Embryonic facial prominence (tissue), 1 donor: ENCODE measurements at regions not wholly inside any gene's neighbourhood (a gene's known extent, or its start where the extent isn't known, plus 50 kb on each side); places are given as distances from the start of the nearest gene placed in this dataset.
"Not testable (repeated sequence)": the region's sequence is repeated elsewhere in the genome, so short reads cannot be mapped to it uniquely, and the experiment has no call there.

Source experiments
- DNase-seq: peaks from one replicate; pipeline ENCODE4 v3.0.0-alpha.2; 2016; ENCODE audit errors: extremely low spot score

DNA sequence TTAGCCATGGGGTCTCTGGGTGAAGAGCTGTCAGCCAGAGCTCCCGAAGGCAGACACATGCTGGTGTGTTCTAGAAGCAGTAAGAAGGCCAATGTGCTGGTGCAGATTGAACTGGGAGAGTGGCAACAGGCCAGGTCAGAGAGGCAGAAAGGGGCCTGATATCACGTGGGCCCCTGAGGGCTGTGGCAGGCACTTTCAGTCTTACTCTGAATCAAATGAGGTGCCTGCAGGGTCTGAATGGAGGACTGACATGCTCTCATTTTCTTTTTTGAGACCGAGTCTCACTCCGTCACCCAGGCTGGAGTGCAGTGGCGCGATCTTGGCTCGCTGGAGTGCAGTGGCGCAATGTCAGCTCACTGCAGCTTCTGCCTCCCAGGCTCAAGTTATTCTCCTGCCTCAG, 293.8 kb downstream of the ABCC12 start:
- DNase-seq, result no peak

DNA sequence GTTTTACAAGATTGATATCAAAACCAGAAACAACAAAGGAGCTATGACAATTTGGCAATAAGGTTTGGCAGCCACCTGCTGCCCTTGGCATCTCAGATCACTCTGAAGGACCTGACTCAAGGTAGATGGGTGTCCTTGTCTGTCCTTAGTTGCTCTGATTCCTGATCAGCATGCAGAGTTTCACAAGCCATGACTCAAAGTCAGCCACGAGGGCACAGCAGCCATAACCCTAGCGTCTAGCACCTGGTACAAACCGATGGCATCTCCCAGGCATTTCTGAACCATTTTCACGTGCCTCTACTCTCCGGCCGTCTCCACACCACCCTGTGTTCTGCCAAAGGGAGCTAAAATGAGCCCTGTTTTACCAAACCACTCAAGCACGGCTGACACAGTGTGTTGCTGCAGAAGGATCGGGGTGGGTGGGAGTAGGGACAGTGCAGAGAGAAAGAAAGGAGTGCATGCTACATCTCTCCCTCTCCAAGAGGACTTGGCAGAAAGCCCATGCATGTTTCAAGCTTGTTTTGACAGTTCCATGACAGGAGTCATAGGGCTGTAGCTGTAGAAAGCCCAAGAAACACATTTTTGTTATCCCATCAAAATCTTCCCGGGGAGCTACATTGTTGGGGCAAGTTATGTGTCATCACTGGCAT, 297.3 kb downstream of the ABCC12 start:
- no peak for DNase-seq

DNA sequence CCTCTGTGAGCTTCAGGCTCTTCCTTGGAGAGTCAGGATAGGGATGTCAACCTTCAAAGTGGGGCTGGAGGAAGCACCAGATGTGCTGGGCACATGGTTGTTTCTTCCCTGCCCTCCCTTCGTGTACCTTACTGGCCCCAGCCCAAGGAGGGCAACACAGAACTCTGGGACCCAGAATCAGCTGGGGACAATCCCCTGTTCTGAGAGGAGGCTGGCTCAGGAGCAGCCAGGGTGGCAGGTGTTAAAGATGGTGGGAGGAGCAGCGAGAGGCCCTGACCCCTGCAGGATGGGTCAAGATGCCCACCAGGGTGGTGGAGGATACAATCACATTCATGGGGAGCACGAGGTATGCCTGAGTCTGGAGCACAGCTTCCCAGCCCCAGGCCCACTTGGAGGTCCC, 300.4 kb downstream of the ABCC12 start:
- DNase-seq, result no peak

DNA sequence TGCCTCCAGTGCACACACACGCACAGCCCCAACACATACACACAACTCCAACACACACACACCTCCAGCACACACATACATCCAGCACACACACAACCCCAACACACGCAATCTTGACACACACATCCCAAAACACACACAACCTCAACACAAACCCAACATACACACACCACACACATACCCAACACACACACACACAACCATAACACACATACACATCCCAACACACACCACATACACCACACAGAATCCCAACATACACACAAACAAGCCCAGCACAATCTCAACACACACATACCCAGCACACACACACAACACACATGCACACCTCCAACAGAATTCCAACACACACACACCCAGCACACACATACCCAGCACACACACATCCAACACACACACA, 301.1 kb downstream of the ABCC12 start:
- no peak for DNase-seq

DNA sequence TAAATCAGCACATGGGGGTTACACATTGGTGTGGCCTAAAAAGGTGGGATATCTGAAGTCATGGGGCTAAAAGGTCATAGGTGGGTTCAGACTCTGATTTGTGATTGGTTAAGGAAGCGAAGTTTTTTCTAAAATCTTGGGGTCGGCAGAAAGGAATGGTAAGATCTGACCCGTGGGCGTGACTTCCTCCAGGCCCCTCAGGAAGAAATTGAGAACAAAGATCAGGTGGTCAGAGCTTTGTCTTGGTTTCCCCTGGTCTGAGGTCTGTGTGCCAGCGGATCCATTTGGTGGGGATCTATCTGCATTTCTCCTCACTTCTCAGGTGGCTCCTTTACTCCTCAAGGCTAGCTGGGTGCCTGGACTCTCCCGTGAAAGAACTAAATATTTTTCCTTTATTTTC, 302.8 kb downstream of the ABCC12 start:
- DNase-seq, result no peak

DNA sequence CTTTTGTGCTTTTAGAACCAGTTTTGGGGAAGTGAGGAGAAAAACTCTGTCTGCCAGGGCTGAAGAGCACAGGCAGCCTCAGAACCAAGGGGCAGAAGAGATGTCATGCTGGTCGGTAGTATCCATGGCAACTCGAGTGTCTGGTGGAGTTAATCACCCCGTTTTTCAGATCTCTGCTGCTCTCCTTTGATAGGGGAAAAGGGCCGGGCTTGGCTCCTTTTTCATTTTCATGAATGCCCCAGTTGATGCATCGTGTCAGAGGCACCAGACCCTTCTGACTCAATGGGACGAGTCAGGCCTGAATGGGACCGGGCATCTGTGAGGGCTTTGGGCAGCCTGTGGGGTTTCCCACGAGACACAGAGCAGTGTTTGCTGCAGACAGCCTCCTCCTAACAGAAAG, 304.6 kb downstream of the ABCC12 start:
- DNase-seq, result no peak

DNA sequence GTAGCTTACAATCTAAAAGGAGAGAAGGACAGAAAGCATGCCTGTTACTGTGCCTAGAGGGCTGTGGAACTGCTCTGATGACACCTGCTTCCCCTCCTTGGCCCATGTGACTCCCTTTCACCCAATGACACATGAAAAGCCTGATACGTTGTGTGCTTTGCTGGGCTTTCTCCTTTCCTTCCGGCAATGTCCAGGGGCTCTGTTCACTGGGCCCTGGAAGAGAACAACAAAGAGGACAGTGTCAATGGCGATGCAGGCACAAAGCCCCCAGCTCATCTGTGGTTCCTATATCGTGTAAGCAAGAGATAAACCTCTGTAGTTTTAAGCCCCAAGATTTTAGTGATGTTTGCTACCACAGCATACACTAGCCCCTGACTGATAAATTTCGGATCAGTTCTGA, 306.1 kb downstream of the ABCC12 start:
- DNase-seq, result no peak

DNA sequence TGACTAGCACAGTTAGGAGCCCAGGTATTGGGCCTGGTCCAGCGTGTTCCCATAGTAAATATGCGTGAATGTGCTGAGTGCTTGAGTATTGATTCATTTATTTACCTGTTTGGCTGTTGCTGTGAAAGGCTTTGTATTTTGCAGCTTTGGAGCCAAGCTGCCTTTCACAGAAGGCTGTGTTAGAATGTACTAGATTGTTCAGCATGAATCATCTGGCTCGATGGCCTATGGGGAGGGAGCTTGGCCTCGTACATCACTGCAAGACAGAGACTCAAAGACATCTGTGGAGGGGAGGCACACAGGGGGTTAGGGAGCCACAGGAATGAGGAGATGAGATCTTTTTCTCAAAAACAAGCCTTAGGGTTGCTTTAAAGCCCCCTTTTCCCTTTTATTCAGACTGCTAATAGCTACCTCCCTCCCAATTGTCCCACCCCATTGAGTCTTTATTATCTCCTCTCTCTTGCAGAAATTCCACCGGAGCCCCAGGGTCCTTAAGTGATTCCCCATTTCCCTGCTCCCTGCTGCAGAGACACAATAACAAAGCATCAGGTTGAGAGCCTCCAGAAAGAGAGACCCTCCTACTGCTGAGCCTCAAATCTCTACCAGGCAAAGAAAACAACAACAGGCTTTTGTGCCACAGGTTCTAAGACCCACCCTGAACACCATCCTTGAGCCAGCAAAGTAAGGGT, 307.2 kb downstream of the ABCC12 start:
- no peak for DNase-seq

DNA sequence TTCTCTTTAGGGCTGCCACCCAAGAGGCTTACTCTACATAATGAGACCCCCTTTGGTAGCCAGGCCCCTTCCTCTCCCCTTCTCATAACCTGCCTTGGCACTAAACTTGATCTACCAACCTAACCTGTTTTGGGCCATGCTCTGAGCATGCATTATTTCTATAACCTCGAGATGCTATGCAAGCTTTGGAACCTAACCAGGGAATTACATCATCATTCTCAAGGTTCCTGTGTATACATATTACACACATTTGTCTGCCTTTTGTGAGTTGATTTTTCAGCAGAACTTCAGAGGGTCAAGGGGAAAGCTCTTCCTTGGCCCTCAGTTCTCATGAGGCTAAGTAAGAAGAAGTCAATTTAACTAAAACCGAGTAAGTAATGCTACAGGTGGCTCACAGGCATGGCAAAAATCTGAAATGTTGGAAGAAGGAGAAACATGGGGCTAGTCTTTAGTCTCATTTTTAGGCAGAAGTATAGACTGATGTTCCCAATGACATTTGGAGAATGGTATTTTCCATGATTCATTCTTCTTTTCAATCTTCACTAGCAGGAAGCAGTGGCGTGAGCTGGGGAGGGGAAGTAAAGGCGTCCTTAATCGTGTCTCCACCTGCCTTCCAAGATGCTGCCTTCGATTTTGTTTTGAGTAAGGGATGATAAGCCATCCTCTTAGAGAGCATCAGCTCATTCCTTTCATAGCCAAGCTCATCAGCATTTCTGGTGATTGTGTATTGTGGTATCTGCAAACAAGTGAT, 308.4 kb downstream of the ABCC12 start:
- DNase-seq, result no peak

DNA sequence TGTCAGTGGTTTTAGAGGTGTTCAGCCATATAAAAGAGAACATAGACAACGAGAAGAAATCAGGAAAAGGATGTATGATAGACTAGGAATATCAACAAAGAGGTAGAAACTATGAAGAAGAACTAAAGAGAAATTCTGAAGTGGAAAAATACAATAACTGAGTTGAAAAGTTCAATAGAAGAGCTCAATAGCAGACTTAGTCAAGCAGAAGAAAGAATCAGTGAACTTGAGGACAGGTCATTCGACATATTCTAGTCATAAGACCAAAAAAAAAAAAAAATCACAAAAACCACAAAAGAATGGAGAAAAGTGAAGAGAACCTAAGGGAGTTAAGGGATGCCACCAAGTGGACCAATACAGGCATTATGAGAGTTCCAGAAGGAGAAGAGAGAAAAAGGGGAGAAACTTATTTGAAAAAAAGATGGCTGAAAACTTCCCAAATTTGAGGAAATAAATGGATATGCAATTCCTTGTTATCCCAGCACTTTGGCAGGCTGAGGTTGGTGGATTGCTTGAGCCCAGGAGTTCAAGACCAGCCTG, 321.2 kb downstream of the ABCC12 start:
- DNase-seq, result no peak

DNA sequence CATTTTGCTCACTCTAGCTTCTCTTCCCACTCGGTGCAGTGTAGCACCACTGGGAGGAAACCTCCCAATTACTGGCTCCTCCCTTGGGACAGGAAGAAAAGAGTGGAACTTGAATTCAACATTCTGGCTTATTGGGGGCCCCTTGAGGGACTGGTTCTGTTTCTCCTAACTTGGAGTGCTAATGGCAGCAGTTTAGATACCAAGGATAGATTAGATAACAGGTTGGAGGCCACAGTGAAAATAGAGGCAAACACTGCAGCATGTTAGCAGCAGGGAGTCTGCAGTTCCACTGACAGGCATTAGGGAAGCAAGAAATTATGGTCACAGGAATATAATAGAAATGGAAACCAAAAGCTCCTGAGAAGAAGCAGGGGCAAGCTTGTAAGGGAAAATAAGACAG, 322.0 kb downstream of the ABCC12 start:
- DNase-seq, result no peak

DNA sequence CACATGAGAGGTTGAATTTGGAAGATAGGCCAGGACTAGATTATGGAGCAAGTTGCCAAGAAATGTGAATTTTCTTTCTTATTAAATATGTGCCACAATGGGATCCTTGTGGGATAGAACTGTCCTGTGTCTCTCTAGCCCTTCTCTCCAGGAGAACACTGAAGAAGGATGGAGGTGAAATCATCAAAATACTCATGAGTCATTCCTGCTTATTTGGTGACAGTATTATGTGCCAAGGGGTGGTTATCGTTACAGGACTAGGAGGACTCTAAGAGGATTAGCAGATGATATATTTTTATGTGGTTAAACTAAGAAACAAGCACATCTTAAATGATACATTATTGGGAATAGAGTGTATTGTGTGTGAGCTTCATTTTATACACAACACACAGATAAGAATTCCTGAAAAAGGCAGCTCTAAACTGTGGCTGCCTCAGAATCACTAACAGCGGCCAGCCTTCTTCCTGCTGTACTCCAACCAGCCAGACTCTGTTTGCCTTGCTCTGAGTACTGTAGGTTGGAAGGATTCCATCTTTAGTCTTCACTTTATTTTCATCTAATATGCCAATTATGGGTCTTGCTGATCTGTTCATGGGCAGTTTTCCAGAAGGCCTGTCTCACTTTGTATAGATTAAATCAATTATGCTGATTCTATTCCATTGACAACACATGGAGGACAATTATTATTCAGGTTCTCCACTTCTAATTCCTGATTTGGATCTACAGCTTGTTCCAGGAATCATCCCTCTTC, 325.8 kb downstream of the ABCC12 start:
- no peak for DNase-seq

DNA sequence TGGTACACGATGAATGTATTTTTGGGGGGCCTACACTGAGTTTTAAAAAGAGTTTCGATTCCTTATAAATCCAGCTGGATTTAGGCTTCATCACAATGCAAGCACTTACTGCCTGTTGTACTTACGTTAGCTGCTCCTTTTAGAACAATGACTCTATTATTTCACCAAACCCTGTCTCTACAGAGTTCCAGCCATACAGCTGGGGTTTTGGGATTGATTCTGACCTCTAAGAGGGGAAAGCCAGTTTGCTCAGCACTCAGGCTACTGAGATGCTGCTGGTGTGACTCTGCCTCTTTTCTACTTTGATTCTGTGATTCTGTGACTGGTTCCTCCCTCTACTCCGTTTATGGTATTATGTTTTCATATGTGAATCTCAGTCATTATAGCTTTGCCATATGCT, 329.7 kb downstream of the ABCC12 start:
- no peak for DNase-seq

DNA sequence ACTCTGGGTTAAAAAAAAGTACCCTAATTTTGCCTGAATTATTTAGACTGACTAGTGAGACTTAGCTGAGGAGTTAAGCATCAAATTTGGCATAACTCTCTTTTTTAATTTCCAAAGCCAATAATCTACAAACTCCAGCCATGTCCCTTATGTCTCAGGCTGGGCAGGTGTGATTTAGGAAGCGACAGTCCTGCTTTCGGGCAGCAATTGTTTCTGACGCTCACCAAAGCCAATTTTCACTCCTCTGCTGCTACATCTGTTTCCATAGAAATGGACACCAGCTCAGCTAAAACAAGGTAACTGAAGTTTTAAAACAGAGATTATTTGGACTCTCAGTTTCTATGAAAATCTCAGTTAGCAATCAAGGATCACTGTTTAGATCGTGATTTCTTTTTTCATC, 338.7 kb downstream of the ABCC12 start:
- no peak for DNase-seq

DNA sequence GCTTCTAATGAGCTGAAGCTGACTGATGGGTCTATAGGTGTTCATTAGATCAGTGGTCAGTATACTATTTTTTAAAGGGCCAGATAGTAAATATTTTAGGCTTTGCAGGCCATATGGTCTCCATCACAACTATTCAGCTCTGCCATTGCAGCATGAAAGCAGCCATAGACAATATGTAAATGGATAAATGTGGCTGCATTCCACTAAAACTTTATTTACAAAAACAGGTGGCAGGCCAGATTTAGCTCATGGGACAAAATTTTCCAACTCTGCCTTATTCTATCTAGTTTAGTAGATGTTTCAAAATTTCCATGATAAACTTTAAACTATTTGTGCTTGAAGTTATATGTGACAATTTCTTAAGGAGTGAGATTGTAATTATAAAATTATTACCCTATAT, 339.3 kb downstream of the ABCC12 start:
- DNase-seq, result no peak

DNA sequence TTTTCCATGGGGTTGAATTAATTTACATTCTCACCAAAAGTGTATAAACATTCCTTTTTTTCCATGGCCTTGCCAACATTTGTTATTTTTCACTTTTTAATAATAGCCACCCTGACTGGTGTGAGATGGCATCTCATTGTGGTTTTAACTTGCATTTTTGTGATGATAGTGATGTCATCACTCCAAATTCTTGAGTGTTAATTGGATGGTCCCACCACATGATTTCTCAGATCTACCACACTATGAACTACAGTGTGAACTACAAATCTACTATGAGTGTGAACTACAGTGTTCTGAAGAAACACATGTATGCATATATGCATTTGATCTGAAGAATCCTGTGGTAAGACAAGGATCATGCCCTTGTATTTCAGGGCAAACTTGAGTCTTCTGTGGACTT, 340.1 kb downstream of the ABCC12 start:
- no peak for DNase-seq

DNA sequence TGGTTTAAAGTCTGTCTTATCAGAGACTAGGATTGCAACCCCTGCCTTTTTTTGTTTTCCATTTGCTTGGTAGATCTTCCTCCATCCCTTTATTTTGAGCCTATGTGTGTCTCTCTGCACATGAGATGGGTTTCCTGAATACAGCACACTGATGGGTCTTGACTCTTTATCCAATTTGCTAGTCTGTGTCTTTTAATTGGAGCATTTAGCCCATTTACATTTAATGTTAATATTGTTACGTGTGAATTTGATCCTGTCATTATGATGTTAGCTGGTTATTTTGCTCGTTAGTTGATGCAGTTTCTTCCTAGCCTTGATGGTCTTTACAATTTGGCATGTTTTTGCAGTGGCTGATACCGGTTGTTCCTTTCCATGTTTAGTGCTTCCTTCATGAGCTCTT, 344.0 kb downstream of the ABCC12 start:
- DNase-seq, result not testable (repeated sequence)

DNA sequence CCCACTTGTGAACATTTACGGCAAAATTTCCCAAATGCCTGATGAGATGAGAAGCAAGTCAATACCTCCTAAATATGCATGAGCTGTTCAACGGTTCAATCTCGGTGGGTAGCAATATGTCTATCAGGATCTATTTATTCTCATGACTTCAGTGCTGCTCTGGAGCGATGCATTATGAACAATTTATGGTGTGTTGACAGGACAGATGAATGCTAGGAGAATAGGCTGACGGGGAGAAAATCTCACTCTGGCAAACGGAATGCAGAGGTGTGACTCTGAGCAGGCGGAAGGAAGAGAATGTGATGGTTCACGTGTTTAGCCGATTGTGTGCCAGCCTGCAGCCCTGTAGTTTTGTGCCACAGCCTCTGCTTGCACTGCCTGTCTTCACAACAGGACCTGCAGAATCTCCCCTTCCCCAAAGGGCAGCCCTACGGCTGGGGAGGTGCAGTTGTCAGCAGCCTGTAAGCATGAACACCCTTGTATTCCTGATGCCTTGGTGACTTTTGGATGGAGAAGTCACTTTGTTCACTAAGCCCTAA, 345.2 kb downstream of the PHKB start:
- no peak for DNase-seq

DNA sequence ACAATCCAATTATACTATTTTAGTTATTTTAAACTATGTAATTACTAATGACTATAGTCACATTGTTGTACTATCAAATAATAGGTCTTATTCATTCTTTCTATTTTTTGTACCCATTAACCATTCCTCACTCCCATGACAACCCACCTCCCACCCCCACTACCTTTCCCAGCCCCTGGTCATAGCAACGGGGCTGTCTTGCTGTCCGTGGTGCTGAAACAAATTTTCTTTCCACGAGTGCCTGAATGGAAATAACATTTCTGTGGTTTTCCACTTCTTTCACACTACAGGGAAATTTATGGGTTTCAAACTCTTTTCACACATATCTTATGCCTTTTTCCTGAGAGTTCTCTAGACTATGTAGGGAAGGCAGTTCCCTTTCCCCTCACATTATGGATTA, 326.6 kb downstream of the PHKB start:
- DNase-seq, result no peak

DNA sequence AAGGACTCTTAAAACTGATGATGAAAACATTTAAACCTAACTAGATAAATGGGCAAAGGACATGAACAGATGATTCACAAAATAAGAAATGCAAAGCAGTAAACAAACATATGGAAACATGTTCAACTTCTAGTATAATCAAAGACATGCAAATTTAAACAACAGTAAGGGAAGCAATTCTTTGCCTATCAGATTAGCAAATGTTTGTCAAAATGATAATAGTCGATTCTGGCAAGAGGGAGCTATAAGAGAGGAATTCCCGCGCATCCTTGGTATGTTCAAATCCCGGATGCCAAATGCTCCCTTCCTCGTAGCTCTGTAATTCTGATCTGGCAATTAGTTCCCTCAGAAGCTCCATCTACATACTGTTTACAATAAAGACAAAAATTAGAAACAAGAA, 320.5 kb downstream of the PHKB start:
- no peak for DNase-seq

DNA sequence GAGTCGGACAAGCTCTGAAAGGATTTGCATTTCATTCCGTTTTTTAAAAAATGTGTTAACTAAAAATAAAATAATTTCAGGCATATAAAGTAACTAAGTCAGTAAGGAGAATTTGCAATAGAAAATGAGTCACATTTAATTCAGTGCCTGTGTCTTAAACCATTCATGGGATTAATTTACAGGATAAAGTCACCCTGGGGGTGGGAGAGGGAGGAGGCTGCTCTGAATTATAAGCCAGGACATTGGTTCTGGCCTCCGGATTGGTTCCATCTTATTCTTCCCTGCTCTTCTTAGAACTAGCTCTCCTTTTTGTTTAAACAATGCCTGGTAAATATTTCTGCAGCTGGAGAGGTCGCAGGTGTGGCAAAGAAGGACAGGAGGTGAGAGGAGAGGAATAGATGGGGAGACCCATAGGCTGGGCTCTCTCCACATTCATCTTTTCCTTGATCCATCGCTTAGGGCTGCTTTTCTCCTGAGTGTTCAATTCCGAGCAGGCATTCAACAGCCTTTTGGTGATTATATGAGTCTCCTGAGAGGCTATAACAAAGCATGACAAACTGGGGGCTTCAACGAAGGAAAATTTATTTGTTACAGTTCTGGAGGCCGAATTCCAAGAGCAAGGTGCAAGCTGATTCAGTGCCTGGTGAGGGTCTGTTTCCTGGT, 319.2 kb downstream of the PHKB start:
- no peak for DNase-seq
